ENCODE measurements at regions not wholly inside any gene's neighbourhood (a gene's known extent, or its start where the extent isn't known, plus 50 kb on each side); places are given as distances from the start of the nearest gene placed in this dataset.
"Not testable (repeated sequence)": the region's sequence is repeated elsewhere in the genome, so short reads cannot be mapped to it uniquely, and the experiment has no call there.

DNA sequence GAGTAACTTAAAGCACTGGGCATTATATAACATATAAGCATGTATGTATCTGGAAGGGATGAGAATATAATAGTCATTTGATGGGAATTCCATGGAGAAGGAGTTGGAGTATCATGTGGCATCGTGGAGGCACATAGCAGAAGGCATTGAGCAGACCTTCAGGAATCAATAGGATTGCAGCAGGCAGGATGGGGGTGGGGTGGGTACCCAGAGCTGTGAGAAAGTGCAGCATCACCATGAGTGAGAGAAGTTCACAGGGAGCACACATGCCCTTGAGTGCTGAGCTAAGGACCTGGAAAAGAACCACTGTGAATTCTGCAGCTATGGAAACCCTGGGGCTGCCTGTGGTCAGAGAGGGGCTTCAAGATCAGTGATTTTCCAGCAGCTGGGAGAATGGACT is 57.3 kb downstream of the MED10 start:
- DNase-seq = peak; percentile 17

DNA sequence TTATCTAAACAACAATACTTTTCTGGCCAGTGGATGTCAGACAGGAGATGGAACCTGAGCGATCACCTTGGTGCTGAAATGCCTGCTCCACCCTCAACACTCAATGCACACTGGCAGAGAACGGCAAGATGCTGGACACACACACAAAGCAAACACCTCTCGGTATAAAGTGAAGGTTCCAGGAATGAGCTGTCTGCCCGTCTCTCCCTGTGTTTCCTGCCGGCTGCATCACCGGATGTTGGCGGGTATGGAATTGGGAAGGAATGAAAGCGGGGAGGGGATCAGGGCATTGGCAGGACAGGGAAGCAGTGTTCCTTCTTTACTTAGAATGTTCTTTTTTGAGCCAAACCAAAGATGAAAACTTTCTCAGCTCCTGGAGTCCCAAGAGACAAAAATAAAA is 59.2 kb downstream of the MED10 start:
- no peak for DNase-seq

DNA sequence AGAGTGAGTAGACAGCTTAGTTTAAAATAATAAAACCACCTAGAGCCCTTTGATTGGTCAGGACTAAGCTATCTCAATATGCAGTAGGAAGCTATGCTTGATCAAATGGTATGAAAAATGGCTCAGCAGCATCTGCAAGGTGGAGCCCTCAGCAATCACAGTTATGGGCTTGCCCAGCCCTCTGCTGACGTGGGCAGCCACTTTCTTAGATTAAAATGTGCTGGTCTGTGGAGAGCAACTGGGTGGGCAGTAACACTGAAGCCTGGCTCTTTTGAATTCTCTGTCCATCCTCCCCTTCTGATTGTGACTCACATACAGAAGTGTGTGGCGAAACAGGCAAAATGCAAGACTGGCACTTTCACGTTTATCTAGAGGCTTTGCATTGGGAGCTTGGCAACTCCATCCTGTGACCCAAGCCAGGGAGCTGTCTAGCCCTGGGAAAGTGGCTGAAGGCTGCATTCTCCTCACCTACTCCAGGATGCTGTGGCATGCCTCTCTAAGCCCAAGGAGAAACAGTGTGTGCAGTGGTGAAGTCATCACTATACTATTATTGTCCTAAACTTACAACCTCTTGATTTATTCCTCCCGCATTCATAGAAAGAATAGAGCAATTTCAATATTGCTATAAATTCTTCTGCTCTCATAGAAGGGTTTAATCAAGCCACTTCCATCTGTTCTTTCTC is 61.1 kb downstream of the MED10 start:
- DNase-seq = no peak

GRCh38 chr5:6315580-6315979 is 62.8 kb downstream of the MED10 start:
- DNase-seq = no peak

GRCh38 chr5:6311568-6312501 is 66.5 kb downstream of the MED10 start:
- no peak for DNase-seq

- no peak for DNase-seq
Measured at GRCh38 chr5:6309949-6310348, 68.4 kb downstream of the MED10 start.

DNA sequence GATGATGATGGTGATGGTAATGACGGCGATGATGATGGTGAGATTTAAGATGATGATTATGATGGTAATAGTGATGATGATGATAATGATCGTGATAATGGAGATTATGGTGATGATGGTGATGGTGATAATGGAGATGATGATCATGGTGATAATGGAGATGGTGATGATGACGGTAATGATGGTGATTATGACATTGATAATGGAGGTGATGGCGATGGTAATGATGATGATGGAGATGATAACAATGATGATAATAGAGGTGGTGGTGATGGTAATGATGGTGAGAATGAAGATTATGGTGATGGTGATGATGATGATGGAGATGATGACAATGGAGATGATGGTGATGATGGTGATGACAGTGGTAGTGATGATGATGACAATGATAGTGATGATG is 69.7 kb downstream of the MED10 start:
- DNase-seq = no peak

GRCh38 chr5:6307304-6307703 is 71.0 kb downstream of the MED10 start:
- DNase-seq = no peak

- DNase-seq = no peak
Measured at GRCh38 chr5:6305853-6306252, 72.5 kb downstream of the MED10 start.

DNA sequence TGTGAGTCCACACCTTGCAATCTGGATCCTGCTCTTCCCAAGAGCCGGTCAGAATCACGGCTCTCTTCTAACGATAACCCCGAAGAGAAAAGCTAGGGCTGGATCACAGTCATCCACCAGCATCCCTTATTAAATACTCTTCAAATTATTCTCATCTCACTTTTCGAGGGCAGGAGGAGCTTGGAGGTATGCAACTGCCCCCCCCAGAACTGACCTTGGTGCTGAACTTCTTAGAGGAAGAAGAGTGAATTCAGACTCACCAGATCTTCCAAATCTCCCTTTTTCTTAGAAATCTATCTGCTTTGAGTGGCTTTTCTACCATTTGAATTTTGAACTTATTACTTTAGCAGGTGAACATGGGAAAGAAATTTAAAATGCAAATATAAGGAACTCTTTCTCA is 75.7 kb downstream of the MED10 start:
- no peak for DNase-seq

- no peak for DNase-seq
Measured at GRCh38 chr5:6302075-6302474, 76.3 kb downstream of the MED10 start.

DNA sequence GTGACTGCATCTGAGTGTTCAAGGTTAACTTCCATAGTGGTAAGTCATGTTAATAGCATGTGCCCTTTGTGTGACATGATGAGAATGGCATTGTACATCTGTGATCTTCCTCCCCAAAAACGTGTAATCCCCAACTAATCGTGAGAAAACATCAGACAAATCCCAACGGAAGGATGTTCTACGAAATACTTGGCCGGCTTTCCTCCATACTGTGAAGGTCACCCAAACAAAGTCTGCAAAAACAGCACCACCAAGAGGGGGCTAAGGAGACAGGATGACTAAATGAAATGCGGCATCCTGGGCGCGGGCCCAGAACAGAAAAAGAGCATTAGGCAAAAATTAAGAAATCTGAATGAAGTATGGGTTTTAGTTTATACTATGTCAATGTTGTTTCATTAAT is 81.8 kb downstream of the MED10 start:
- DNase-seq = no peak

- peak; percentile 57 for DNase-seq
Measured at GRCh38 chr5:6291961-6292360, 86.4 kb downstream of the MED10 start.

DNA sequence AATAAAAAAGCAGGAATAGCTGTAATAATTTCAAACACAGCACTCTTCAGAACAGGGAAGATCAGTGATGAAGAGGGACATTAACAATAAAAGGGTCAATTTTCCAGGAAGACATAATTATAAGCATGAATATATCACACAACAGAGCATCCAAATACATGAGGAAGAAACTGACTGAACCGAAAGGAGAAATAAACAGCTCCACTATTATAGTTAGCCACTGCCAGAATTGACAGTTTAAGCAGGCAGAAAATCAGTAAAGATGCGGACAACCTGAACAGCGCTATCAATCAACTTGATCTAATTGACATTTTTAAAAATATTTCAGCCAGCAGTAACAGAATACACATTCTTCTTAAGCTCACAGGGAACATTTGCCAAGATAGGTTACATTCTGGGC is 89.1 kb downstream of the MED10 start:
- no peak for DNase-seq

DNA sequence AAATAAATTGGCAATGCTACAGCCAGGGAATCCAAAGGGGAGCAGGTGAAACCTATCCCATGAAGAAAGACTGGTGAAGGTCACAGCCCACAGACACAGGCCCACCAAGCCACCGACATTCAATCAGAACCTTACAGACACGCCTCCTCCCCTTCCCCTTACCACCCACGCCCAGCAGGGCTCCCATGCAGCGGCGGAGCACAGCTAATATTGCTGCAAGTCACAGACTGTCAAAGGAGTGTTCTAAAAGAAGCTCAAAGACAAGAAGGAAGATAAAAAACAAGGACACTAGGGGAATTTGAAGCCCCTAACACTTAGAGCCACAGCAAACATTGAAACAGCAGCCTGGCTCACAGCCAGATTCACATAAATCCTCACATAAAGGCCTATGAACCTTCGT is 91.2 kb downstream of the MED10 start:
- no peak for DNase-seq

DNA sequence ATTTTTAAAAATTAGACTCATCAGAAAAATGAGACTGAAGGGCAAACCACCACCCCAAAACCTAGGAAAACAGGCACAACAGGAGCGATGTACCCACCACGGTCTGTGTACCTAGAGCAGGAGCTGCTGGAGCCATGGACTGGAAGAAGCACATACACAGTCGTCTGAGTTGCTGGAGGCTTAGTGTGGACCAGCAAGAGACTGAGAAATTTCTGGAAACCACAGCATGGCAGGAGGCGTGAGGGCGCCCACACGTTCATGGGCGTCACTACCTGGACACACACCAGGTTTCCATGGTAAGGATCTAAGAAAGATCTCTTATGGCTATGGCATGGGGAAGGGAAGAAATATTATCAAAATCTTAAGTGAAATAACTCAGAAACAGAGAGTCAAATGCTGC is 91.9 kb downstream of the MED10 start:
- DNase-seq = no peak

GRCh38 chr5:6284491-6284890 is 93.9 kb downstream of the MED10 start:
- not testable (repeated sequence) for DNase-seq

DNA sequence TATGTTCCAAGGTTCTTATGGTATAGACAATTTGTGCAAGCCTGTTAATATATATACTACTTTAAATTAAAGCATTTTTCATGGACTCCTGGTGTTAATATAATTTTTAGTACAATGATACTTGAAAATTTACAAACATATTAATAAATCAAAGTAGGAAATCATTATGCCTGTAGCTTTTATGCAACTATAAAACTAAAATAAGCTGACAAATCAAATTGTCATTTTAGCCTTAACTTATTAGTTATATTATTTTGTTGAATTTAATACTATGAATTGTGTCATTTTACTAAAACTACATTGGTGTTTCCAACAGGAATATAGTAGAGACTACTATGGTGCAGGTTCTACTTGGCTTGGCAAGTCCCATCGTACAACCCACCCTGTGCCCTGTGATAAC is 96.0 kb downstream of the MED10 start:
- DNase-seq = no peak

DNA sequence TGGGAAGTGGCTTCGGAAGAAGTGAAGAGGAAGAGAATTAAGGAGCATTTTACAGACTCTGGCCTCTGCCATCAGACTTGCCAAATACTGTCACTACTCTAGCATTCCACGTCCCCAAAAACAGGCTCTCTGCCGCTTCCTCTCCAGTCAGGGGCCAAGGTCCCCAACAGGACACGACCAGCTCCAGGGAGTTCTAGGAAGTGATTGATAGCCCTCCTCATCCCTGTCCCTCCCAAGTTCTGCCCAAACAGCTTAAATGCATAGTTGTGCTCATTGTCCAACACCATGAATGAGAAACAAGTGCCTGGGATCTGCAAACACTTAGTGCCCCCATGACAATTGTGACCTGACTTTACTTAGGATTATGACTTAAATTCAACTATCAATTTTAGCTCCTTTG is 96.5 kb downstream of the MED10 start:
- DNase-seq = no peak

GRCh38 chr5:6280425-6281100 is 97.8 kb downstream of the MED10 start:
- DNase-seq = no peak

DNA sequence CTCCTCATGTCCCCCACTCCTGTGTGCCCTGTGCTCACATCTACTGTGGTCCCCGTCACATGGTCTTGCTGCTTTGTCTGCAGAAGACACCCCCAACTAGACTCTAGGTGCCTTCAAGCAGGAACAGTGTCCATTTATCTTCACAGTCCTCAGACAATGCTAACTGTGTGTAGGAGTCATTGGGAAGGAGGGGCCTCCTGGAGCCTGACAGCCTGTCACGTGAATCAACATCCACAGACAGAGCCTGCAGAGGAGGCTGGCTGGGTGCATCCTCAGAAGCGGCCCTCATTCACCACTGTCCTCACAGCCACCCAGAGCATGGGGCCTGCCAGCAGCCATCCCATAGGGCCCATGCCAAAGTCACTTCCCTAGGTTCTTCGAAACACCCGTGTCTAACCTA is 98.7 kb downstream of the MED10 start:
- peak; percentile 58 for DNase-seq

DNA sequence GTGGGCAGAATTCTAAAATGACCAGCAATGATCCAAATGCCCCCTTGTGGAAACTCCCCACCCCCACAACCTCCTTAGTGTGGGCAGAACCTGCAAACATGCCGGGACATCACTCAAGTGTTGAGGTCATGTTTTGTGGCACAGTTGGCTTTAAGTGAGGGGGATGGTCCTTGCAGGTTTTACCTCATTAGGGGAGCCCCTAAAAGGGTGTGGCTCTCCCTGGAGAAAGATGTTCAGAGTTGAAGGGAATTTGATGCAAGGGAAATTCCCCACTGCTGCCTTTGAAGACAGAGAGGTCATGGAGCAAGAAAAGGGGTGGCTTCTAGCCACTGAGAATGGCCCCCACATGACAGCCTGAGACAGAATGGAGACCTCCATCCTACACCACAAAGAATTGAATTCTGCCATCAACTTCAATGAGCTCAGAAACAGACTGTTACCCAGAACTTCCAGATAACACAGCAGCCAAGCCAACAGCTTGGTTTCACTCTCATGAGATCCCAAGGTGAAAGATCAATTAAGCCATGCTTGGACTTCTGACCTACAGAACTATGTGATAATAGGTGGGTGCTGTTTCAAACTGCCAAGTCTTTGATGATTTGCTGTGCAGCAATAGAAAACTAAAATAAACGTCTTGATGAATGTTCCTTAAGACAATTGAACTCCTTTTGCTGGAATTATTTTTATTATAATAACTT is 103.4 kb downstream of the MED10 start:
- no peak for DNase-seq

DNA sequence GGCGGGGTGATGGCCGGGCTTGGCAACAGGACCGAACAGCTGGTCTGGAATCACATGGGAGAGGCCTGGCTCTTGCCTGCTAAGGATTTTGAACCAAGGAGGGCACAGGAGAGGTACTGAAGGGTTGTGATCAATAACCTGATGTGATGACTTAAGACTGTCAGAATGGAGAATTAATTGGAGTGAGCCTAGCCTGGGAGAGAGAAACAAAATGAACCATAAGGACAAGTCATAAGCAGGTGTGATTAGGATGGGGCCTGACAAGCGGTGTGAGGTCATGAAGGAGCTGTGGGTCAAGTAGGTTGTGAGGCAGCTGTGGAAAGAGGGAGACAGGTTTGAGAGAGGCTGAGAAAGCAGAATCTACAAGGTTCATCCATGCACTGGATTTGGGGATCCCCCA is 104.6 kb downstream of the MED10 start:
- DNase-seq = no peak

Measured in islet precursor cell (in vitro differentiated cells).